Astrocyte (in vitro differentiated cells and primary cell): ENCODE measurements at regions not wholly inside any gene's neighbourhood (a gene's known extent, or its start where the extent isn't known, plus 50 kb on each side); places are given as distances from the start of the nearest gene placed in this dataset.

Source experiments
- EZH2 ChIP-seq: IDR thresholded peaks from 2 replicates; pipeline ENCODE4 v1.6.1; 2012; ENCODE audit warnings: mild to moderate bottlenecking, low read length, inconsistent platforms; ENCODE audit not compliant: insufficient read depth
- TF ChIP-seq, protein P1 (sequence below): IDR thresholded peaks from 2 replicates; pipeline ENCODE4 v1.5.1; 2011; ENCODE audit warnings: low read depth, mild to moderate bottlenecking, inconsistent platforms, low read length, moderate library complexity; ENCODE audit not compliant: insufficient read depth

DNA sequence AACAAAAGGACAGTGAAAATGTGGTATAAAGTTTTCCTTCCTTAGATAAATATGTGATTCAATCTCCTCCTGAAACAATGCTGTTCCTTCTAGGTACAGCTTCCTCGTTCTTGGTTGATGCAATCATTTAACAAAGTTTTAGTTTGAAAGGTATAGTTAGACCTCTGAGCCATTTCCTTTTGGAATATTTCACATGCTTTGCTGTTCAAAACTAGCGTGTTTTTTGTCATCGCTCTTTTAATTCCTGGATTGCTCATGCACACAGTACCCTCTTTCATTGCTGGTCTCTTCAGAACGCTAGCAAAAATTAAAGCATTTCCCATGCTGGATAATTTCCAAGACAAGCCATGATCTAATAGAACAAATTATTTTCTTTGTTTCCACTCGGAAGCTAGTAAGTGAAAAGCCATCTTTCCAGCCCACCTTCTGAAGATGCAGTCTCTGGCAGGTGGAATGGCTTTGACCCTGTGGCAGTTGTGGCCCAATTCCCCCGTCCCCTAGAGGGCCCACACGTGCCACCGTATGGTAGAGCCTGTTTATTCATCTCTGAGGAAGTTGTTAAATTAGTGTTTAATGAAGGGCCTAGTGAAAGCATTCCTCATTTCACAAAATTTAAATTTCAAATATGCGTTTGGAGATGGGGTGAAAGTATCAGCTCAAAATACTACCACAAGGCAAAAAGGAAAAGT, 1040.6 kb upstream of the SLC10A2 start:
- TF ChIP-seq, protein P1, sequence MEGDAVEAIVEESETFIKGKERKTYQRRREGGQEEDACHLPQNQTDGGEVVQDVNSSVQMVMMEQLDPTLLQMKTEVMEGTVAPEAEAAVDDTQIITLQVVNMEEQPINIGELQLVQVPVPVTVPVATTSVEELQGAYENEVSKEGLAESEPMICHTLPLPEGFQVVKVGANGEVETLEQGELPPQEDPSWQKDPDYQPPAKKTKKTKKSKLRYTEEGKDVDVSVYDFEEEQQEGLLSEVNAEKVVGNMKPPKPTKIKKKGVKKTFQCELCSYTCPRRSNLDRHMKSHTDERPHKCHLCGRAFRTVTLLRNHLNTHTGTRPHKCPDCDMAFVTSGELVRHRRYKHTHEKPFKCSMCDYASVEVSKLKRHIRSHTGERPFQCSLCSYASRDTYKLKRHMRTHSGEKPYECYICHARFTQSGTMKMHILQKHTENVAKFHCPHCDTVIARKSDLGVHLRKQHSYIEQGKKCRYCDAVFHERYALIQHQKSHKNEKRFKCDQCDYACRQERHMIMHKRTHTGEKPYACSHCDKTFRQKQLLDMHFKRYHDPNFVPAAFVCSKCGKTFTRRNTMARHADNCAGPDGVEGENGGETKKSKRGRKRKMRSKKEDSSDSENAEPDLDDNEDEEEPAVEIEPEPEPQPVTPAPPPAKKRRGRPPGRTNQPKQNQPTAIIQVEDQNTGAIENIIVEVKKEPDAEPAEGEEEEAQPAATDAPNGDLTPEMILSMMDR: no peak
- TF ChIP-seq EZH2: no peak
